WTC11 (cell line): ENCODE measurements at regions not wholly inside any gene's neighbourhood (a gene's known extent, or its start where the extent isn't known, plus 50 kb on each side); places are given as distances from the start of the nearest gene placed in this dataset.

ENCODE experiments used
- CREB1 ChIP-seq: sonication (generic); formaldehyde crosslinking; IDR thresholded peaks from 2 replicates; pipeline ENCODE4 v1.8.0; 2023; ENCODE audit warnings: mild to moderate bottlenecking, missing genetic modification reagents
- CTCF ChIP-seq: fragments of 200-600 bp; IDR thresholded peaks from 2 replicates; pipeline ENCODE4 v1.8.0; 2022; ENCODE audit warnings: antibody characterized with exemption
- FOXP1 ChIP-seq: sonication (generic); formaldehyde crosslinking; IDR thresholded peaks from 2 replicates; pipeline ENCODE4 v1.8.0; 2022; ENCODE audit warnings: missing genetic modification reagents, mild to moderate bottlenecking, moderate library complexity, borderline replicate concordance
- MLX ChIP-seq: sonication (generic); formaldehyde crosslinking; IDR thresholded peaks from 2 replicates; pipeline ENCODE4 v1.8.1; 2023; ENCODE audit warnings: mild to moderate bottlenecking, missing genetic modification reagents, moderate library complexity
- NFYB ChIP-seq: sonication (generic); formaldehyde crosslinking; conservative IDR thresholded peaks from 2 replicates; pipeline ENCODE4 v1.8.0; 2022; ENCODE audit warnings: low read depth, missing genetic modification reagents
- PRDM15 ChIP-seq: sonication (generic); formaldehyde crosslinking; IDR thresholded peaks from 2 replicates; pipeline ENCODE4 v1.8.0; 2022; ENCODE audit warnings: missing genetic modification reagents
- SP1 ChIP-seq: sonication (generic); formaldehyde crosslinking; conservative IDR thresholded peaks from 2 replicates; pipeline ENCODE4 v1.8.1; 2022; ENCODE audit warnings: missing genetic modification reagents
- TEAD4 ChIP-seq: sonication (generic); formaldehyde crosslinking; IDR thresholded peaks from 2 replicates; pipeline ENCODE4 v1.8.0; 2022; ENCODE audit warnings: mild to moderate bottlenecking, missing genetic modification reagents
- TF ChIP-seq, protein P1 (sequence below): sonication (generic); formaldehyde crosslinking; IDR thresholded peaks from 2 replicates; pipeline ENCODE4 v1.8.1; 2022; ENCODE audit warnings: low read depth, missing genetic modification reagents, borderline replicate concordance
- TF ChIP-seq, protein P2 (sequence below): sonication (generic); formaldehyde crosslinking; IDR thresholded peaks from 2 replicates; pipeline ENCODE4 v1.8.1; 2023; ENCODE audit warnings: mild to moderate bottlenecking, missing genetic modification reagents, moderate library complexity
- TF ChIP-seq, protein P3 (sequence below): sonication (generic); formaldehyde crosslinking; IDR thresholded peaks from 2 replicates; pipeline ENCODE4 v1.8.0; 2022; ENCODE audit warnings: mild to moderate bottlenecking, missing genetic modification reagents

DNA sequence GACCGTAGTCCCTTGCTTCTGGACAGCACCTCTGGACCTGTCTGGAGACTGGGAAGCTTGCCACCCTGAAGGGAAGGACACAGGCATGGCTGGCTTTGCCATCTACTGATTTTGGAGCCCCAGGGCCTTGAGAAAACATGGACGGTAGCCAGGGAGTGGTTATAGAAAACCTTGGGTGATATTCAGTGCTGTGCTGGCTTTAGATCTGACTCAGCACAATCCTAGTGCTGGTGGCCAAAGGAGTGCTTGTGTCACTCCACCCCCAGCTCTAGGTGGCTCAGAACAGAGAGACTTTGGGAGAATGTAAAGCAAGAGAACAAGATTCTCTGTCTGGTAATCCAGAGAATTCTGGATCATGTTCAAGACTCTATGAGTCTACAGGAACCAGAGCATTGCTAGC lies 214.5 kb upstream of the IGF1 start:
- no peak for TF ChIP-seq MLX (CRISPR knock-in tag)
- TF ChIP-seq, protein P1, sequence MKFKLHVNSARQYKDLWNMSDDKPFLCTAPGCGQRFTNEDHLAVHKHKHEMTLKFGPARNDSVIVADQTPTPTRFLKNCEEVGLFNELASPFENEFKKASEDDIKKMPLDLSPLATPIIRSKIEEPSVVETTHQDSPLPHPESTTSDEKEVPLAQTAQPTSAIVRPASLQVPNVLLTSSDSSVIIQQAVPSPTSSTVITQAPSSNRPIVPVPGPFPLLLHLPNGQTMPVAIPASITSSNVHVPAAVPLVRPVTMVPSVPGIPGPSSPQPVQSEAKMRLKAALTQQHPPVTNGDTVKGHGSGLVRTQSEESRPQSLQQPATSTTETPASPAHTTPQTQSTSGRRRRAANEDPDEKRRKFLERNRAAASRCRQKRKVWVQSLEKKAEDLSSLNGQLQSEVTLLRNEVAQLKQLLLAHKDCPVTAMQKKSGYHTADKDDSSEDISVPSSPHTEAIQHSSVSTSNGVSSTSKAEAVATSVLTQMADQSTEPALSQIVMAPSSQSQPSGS (CRISPR knock-in tag), result no peak
- TF ChIP-seq SP1 (CRISPR knock-in tag), result no peak
- TF ChIP-seq CTCF, result no peak
- TF ChIP-seq TEAD4 (CRISPR knock-in tag), result no peak
- TF ChIP-seq, protein P2, sequence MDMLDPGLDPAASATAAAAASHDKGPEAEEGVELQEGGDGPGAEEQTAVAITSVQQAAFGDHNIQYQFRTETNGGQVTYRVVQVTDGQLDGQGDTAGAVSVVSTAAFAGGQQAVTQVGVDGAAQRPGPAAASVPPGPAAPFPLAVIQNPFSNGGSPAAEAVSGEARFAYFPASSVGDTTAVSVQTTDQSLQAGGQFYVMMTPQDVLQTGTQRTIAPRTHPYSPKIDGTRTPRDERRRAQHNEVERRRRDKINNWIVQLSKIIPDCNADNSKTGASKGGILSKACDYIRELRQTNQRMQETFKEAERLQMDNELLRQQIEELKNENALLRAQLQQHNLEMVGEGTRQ (CRISPR knock-in tag), result no peak
- TF ChIP-seq PRDM15 (CRISPR knock-in tag), result no peak
- TF ChIP-seq, protein P3, sequence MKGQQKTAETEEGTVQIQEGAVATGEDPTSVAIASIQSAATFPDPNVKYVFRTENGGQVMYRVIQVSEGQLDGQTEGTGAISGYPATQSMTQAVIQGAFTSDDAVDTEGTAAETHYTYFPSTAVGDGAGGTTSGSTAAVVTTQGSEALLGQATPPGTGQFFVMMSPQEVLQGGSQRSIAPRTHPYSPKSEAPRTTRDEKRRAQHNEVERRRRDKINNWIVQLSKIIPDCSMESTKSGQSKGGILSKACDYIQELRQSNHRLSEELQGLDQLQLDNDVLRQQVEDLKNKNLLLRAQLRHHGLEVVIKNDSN (CRISPR knock-in tag), result no peak
- no peak for TF ChIP-seq CREB1
- TF ChIP-seq NFYB (CRISPR knock-in tag), result no peak
- no peak for TF ChIP-seq FOXP1
